Naive thymus-derived CD4-positive, alpha-beta T cell (primary cell): ENCODE measurements at regions not wholly inside any gene's neighbourhood (a gene's known extent, or its start where the extent isn't known, plus 50 kb on each side); places are given as distances from the start of the nearest gene placed in this dataset.

ENCODE experiments used
- ATAC-seq: fragments of 150-1000 bp; cut with Tn5 transposase; 2 replicates; pipeline ENCODE4 v1.10.0; 2021; ENCODE audit warnings: mild to moderate bottlenecking, moderate library complexity
- CTCF ChIA-PET: fragments of 350-600 bp; sonication (Branson Sonifier 250); formaldehyde crosslinking; loops from one replicate; lab custom pipeline; 2021; ENCODE audit warnings: antibody characterized with exemption; lab: Charles Lee
- POLR2A ChIA-PET: fragments of 350-600 bp; sonication (Branson Sonifier 250); formaldehyde crosslinking; loops from one replicate; lab custom pipeline; 2021; ENCODE audit warnings: antibody characterized with exemption, inconsistent platforms; lab: Charles Lee
- DNase-seq, 9 donors: peaks; one replicate each; pipeline versions ENCODE4 v3.0.0 to v3.0.0-alpha.2; 2020 to 2022; ENCODE audit warnings: mixed read lengths in 1 of 9
- H3K27ac ChIP-seq: one replicate; pipeline ENCODE4 v1.7.0; 2013; ENCODE audit warnings: mild to moderate bottlenecking, low read depth, low read length, moderate library complexity
- H3K27me3 ChIP-seq, 2 donors: one replicate each; pipeline ENCODE4 v1.7.0; 2013; ENCODE audit warnings: low read length in 2 of 2, mild to moderate bottlenecking in 2 of 2, moderate library complexity in 2 of 2; ENCODE audit not compliant: control insufficient read depth in 2 of 2, insufficient read depth in 2 of 2
- H3K36me3 ChIP-seq, 3 experiments: 1 replicate in 2 of 3; 2 replicates in 1 of 3; pipeline ENCODE4 v1.7.0; 2013; ENCODE audit warnings: low read length in 3 of 3, mild to moderate bottlenecking in 3 of 3, moderate library complexity in 1 of 3; ENCODE audit not compliant: insufficient read depth in 3 of 3, control insufficient read depth in 2 of 3
- H3K4me1 ChIP-seq, 2 donors: one replicate each; pipeline ENCODE4 v1.7.0; 2013; ENCODE audit warnings: low read length in 2 of 2, mild to moderate bottlenecking in 2 of 2, moderate library complexity in 1 of 2; ENCODE audit not compliant: control insufficient read depth in 2 of 2, insufficient read depth in 2 of 2
- H3K4me3 ChIP-seq: 2 replicates; pipeline ENCODE4 v1.7.0; 2013; ENCODE audit warnings: mild to moderate bottlenecking, low read length
- H3K9me3 ChIP-seq, 3 experiments: 1 replicate in 2 of 3; 2 replicates in 1 of 3; pipeline ENCODE4 v1.7.0; 2013; ENCODE audit warnings: low read length in 3 of 3; ENCODE audit not compliant: control insufficient read depth in 2 of 3
- H3K27ac Mint-ChIP-seq, 9 donors: one replicate each; pipeline ENCODE4 v1.8.0; 2020 to 2022; ENCODE audit warnings: mixed read lengths in 9 of 9, mild to moderate bottlenecking in 8 of 9, moderate library complexity in 5 of 9, inconsistent platforms in 2 of 9
- H3K27me3 Mint-ChIP-seq, 5 donors: one replicate each; pipeline ENCODE4 v1.8.0; 2021 to 2022; ENCODE audit warnings: mixed read lengths in 5 of 5, mild to moderate bottlenecking in 1 of 5
- H3K36me3 Mint-ChIP-seq, 5 donors: one replicate each; pipeline ENCODE4 v1.8.0; 2020 to 2022; ENCODE audit warnings: mixed read lengths in 5 of 5, mild to moderate bottlenecking in 3 of 5, inconsistent platforms in 1 of 5
- H3K4me1 Mint-ChIP-seq, 7 donors: one replicate each; pipeline ENCODE4 v1.8.0; 2020 to 2022; ENCODE audit warnings: mixed read lengths in 7 of 7, mild to moderate bottlenecking in 3 of 7, inconsistent platforms in 1 of 7
- H3K4me3 Mint-ChIP-seq, 10 donors: one replicate each; pipeline ENCODE4 v1.8.0; 2020 to 2022; ENCODE audit warnings: mild to moderate bottlenecking in 10 of 10, mixed read lengths in 10 of 10, moderate library complexity in 6 of 10, inconsistent platforms in 2 of 10
- H3K9me3 Mint-ChIP-seq, 11 donors: one replicate each; pipeline ENCODE4 v1.8.0; 2020 to 2022; ENCODE audit warnings: mixed read lengths in 11 of 11, mild to moderate bottlenecking in 4 of 11, inconsistent platforms in 1 of 11, moderate library complexity in 1 of 11
- intact Hi-C, 2 donors: fragments of 100-400 bp; cut with micrococcal nuclease; formaldehyde crosslinking; loops; one replicate each; pipeline ENCODE4 v1.15.1; 2023

GRCh38 chr4:81792521-81792920 is 320.8 kb upstream of the RASGEF1B start:
- peak overlapping the region in 1 of 9 donors; percentile 43 for H3K27ac Mint-ChIP-seq
- peaks cover 8 to 27% (median 20%) of the 10 kb centered on the region in 7 donors for H3K4me1 Mint-ChIP-seq
- no peak for ATAC-seq
- intact Hi-C loops: no loop called here
- peaks cover 0 to under 1% (median 0%) of the 10 kb centered on the region in 5 donors for H3K36me3 Mint-ChIP-seq
- no peaks in the 10 kb centered on the region for H3K27me3 Mint-ChIP-seq
- CTCF ChIA-PET: interaction anchor here (0.5 kb wide), 1 partner anchor 36 kb away, joined by 4 read pairs; no protein-coding TSS in a partner anchor
- H3K4me1 ChIP-seq: peaks cover 0 to 9% of the 10 kb centered on the region in 2 donors
- no peak overlapping the region for H3K27ac ChIP-seq
- no peaks in the 10 kb centered on the region for H3K27me3 ChIP-seq
- no peak overlapping the region for H3K4me3 Mint-ChIP-seq
- H3K4me3 ChIP-seq: no peak overlapping the region
- no peak for DNase-seq
- no peaks in the 10 kb centered on the region for H3K9me3 ChIP-seq
- H3K36me3 ChIP-seq: no peaks in the 10 kb centered on the region
- POLR2A ChIA-PET: no interaction called here
- peaks cover 0 to 7% (median 2%) of the 10 kb centered on the region in 11 donors for H3K9me3 Mint-ChIP-seq

- intact Hi-C loops: no loop called here
- CTCF ChIA-PET: interaction anchor here (1.5 kb wide), 1 partner anchor 318 kb away, joined by 3 read pairs; no protein-coding TSS in a partner anchor
- no peak for DNase-seq
- peaks cover 8 to 24% (median 16%) of the 10 kb centered on the region in 7 donors for H3K4me1 Mint-ChIP-seq
- H3K9me3 Mint-ChIP-seq: peaks cover 0 to 2% (median 0%) of the 10 kb centered on the region in 11 donors
- H3K4me3 Mint-ChIP-seq: peak overlapping the region in 1 of 10 donors; percentile 63
- peak overlapping the region in 3 of 9 donors; percentile 27 to 33 (median 32) for H3K27ac Mint-ChIP-seq
- Histone ChIP-seq H3K4me1 (peaks cover 0 to 9% of the 10 kb centered on the region in 2 donors), H3K4me3 (no peak overlapping the region), H3K27me3 (no peaks in the 10 kb centered on the region), H3K36me3 (no peaks in the 10 kb centered on the region), H3K9me3 (no peaks in the 10 kb centered on the region), H3K27ac (no peak overlapping the region)
- POLR2A ChIA-PET: interaction anchor here (0.6 to 1.5 kb wide), 3 partner anchors 320 to 1720 kb away, joined by 3 to 7 read pairs (median 3); no protein-coding TSS in a partner anchor
- H3K36me3 Mint-ChIP-seq: no peaks in the 10 kb centered on the region
- no peaks in the 10 kb centered on the region for H3K27me3 Mint-ChIP-seq
- ATAC-seq: no peak
Measured at GRCh38 chr4:81790477-81790876, 318.8 kb upstream of the RASGEF1B start.

GRCh38 chr4:81789741-81790399 is 318.2 kb upstream of the RASGEF1B start:
- peaks cover 0 to 2% (median 0%) of the 10 kb centered on the region in 11 donors for H3K9me3 Mint-ChIP-seq
- DNase-seq: peak in 6 of 9 donors; percentile 0 to 30 (median 7)

GRCh38 chr4:81789158-81789557 is 317.5 kb upstream of the RASGEF1B start:
- H3K27ac Mint-ChIP-seq: peak overlapping the region in 3 of 9 donors; percentile 38 to 85 (median 54)
- DNase-seq: no peak
- peaks cover 0 to 2% (median 0%) of the 10 kb centered on the region in 11 donors for H3K9me3 Mint-ChIP-seq
- ChIA-PET POLR2A (interaction anchor here (1.5 kb wide), 1 partner anchor 318 kb away, joined by 7 read pairs; no protein-coding TSS in a partner anchor), CTCF (interaction anchor here (1.5 kb wide), 1 partner anchor 317 kb away, joined by 3 read pairs; no protein-coding TSS in a partner anchor)
- no peaks in the 10 kb centered on the region for H3K27me3 Mint-ChIP-seq
- Histone ChIP-seq H3K4me1 (peaks cover 0 to 9% of the 10 kb centered on the region in 2 donors), H3K4me3 (no peak overlapping the region), H3K9me3 (no peaks in the 10 kb centered on the region), H3K27me3 (no peaks in the 10 kb centered on the region), H3K36me3 (no peaks in the 10 kb centered on the region), H3K27ac (no peak overlapping the region)
- intact Hi-C loops: no loop called here
- H3K36me3 Mint-ChIP-seq: no peaks in the 10 kb centered on the region
- ATAC-seq: no peak
- H3K4me3 Mint-ChIP-seq: peak overlapping the region in 2 of 10 donors; percentile 21 to 47
- H3K4me1 Mint-ChIP-seq: peaks cover 8 to 23% (median 15%) of the 10 kb centered on the region in 7 donors

More at GRCh38 chr4:81789741-81790399, 318.2 kb upstream of the RASGEF1B start:
- peak overlapping the region in 8 of 9 donors; percentile 1 to 76 (median 48) for H3K27ac Mint-ChIP-seq
- no peaks in the 10 kb centered on the region for H3K9me3 ChIP-seq
- no peaks in the 10 kb centered on the region for H3K36me3 ChIP-seq
- POLR2A ChIA-PET: interaction anchor here (0.6 to 1.5 kb wide), 2 partner anchors 319 to 1719 kb away, joined by 3 to 7 read pairs; no protein-coding TSS in a partner anchor
- H3K4me1 Mint-ChIP-seq: peaks cover 8 to 24% (median 16%) of the 10 kb centered on the region in 7 donors
- no peaks in the 10 kb centered on the region for H3K27me3 Mint-ChIP-seq
- H3K27ac ChIP-seq: no peak overlapping the region
- intact Hi-C loops: no loop called here
- H3K4me1 ChIP-seq: peaks cover 0 to 9% of the 10 kb centered on the region in 2 donors
- H3K27me3 ChIP-seq: no peaks in the 10 kb centered on the region
- CTCF ChIA-PET: interaction anchor here (1.5 kb wide), 1 partner anchor 317 kb away, joined by 3 read pairs; no protein-coding TSS in a partner anchor
- no peaks in the 10 kb centered on the region for H3K36me3 Mint-ChIP-seq
- H3K4me3 ChIP-seq: no peak overlapping the region
- no peak for ATAC-seq
- peak overlapping the region in 7 of 10 donors; percentile 0 to 70 (median 56) for H3K4me3 Mint-ChIP-seq

- Histone ChIP-seq H3K27me3 (no peaks in the 10 kb centered on the region), H3K27ac (no peak overlapping the region), H3K36me3 (no peaks in the 10 kb centered on the region), H3K9me3 (no peaks in the 10 kb centered on the region), H3K4me3 (no peak overlapping the region), H3K4me1 (peaks cover 0 to 9% of the 10 kb centered on the region in 2 donors)
- ChIA-PET CTCF (interaction anchor here (0.7 kb wide), 1 partner anchor 592 kb away, joined by 3 read pairs; no protein-coding TSS in a partner anchor), POLR2A (no interaction called here)
- DNase-seq: no peak
- Mint-ChIP-seq H3K27me3 (no peaks in the 10 kb centered on the region), H3K4me1 (peaks cover 8 to 23% (median 15%) of the 10 kb centered on the region in 7 donors), H3K9me3 (no peaks in the 10 kb centered on the region), H3K27ac (no peak overlapping the region), H3K4me3 (no peak overlapping the region), H3K36me3 (no peaks in the 10 kb centered on the region)
- intact Hi-C loops: no loop called here
- ATAC-seq: no peak
Measured at GRCh38 chr4:81786766-81787165, 315.1 kb upstream of the RASGEF1B start.

GRCh38 chr4:81786063-81786763 is 314.5 kb upstream of the RASGEF1B start:
- DNase-seq (no peak), ATAC-seq (no peak)
- ChIA-PET POLR2A (interaction anchor here (0.5 kb wide), 1 partner anchor 313 kb away, joined by 3 read pairs; no protein-coding TSS in a partner anchor), CTCF (interaction anchor here (0.7 kb wide), 1 partner anchor 593 kb away, joined by 3 read pairs; no protein-coding TSS in a partner anchor)
- H3K27ac ChIP-seq: no peak overlapping the region
- intact Hi-C loops: no loop called here
- H3K36me3 ChIP-seq: no peaks in the 10 kb centered on the region
- H3K27me3 ChIP-seq: no peaks in the 10 kb centered on the region
- H3K4me3 ChIP-seq: no peak overlapping the region
- H3K4me1 Mint-ChIP-seq: peaks cover 8 to 23% (median 15%) of the 10 kb centered on the region in 7 donors
- H3K9me3 ChIP-seq: no peaks in the 10 kb centered on the region
- H3K4me1 ChIP-seq: peaks cover 0 to 9% of the 10 kb centered on the region in 2 donors
- H3K9me3 Mint-ChIP-seq: no peaks in the 10 kb centered on the region
- H3K27ac Mint-ChIP-seq: no peak overlapping the region
- H3K27me3 Mint-ChIP-seq: no peaks in the 10 kb centered on the region
- H3K36me3 Mint-ChIP-seq: no peaks in the 10 kb centered on the region
- H3K4me3 Mint-ChIP-seq: no peak overlapping the region
